WERI-Rb-1 (cell line): ENCODE measurements at regions not wholly inside any gene's neighbourhood (a gene's known extent, or its start where the extent isn't known, plus 50 kb on each side); places are given as distances from the start of the nearest gene placed in this dataset.

ENCODE experiments used
- DNase-seq: peaks from one replicate; pipeline ENCODE4 v3.0.0-alpha.2; 2020
- H3K27ac ChIP-seq: fragments of 250-450 bp; sonication (Bioruptor Pico); 2 replicates; pipeline ENCODE4 v1.5.1; 2020; ENCODE audit warnings: mild to moderate bottlenecking, moderate library complexity
- H3K27me3 ChIP-seq: fragments of 250-450 bp; sonication (Bioruptor Pico); 2 replicates; pipeline ENCODE4 v1.5.1; 2021; ENCODE audit warnings: mild to moderate bottlenecking, low read depth, moderate library complexity; ENCODE audit not compliant: insufficient read depth, severe bottlenecking
- H3K36me3 ChIP-seq: fragments of 250-450 bp; sonication (Bioruptor Pico); 2 replicates; pipeline ENCODE4 v1.5.1; 2020; ENCODE audit warnings: mild to moderate bottlenecking, moderate library complexity
- H3K4me3 ChIP-seq: 2 replicates; pipeline ENCODE4 v1.5.1; 2011; ENCODE audit warnings: low read depth, mild to moderate bottlenecking, control low read depth, low read length
- H3K9me3 ChIP-seq: fragments of 250-450 bp; sonication (Bioruptor Pico); 2 replicates; pipeline ENCODE4 v1.5.1; 2021; ENCODE audit warnings: mild to moderate bottlenecking, moderate library complexity; ENCODE audit not compliant: severe bottlenecking
- CTCF ChIP-seq: IDR thresholded peaks from 2 replicates; pipeline ENCODE4 v1.5.1; 2011; ENCODE audit warnings: low read depth, mild to moderate bottlenecking, control low read depth, inconsistent platforms, low read length

- no peak overlapping the region for H3K4me3 ChIP-seq
- H3K27ac ChIP-seq, result no peak overlapping the region
- H3K9me3 ChIP-seq, result no peaks in the 10 kb centered on the region
- DNase-seq, result no peak
- H3K36me3 ChIP-seq, result no peaks in the 10 kb centered on the region
- peaks cover 89% of the 10 kb centered on the region for H3K27me3 ChIP-seq
- no peak for TF ChIP-seq CTCF
These were observed 69.6 kb upstream of the KCNK1 start for GRCh38 chr1:233544304-233544703.

GRCh38 chr1:233547726-233548125, 66.2 kb upstream of the KCNK1 start:
- no peaks in the 10 kb centered on the region for H3K36me3 ChIP-seq
- no peak for TF ChIP-seq CTCF
- H3K4me3 ChIP-seq, result no peak overlapping the region
- DNase-seq, result no peak
- H3K9me3 ChIP-seq, result no peaks in the 10 kb centered on the region
- no peak overlapping the region for H3K27ac ChIP-seq
- H3K27me3 ChIP-seq, result peaks cover 71% of the 10 kb centered on the region

GRCh38 chr1:233549404-233549803, 64.5 kb upstream of the KCNK1 start:
- H3K4me3 ChIP-seq, result no peak overlapping the region
- no peak for TF ChIP-seq CTCF
- peaks cover 69% of the 10 kb centered on the region for H3K27me3 ChIP-seq
- no peaks in the 10 kb centered on the region for H3K36me3 ChIP-seq
- DNase-seq, result no peak
- no peak overlapping the region for H3K27ac ChIP-seq
- H3K9me3 ChIP-seq, result no peaks in the 10 kb centered on the region

- H3K27ac ChIP-seq, result no peak overlapping the region
- no peak overlapping the region for H3K4me3 ChIP-seq
- no peaks in the 10 kb centered on the region for H3K9me3 ChIP-seq
- TF ChIP-seq CTCF, result no peak
- no peak for DNase-seq
- H3K36me3 ChIP-seq, result no peaks in the 10 kb centered on the region
- H3K27me3 ChIP-seq, result peaks cover 69% of the 10 kb centered on the region
These were observed 64.0 kb upstream of the KCNK1 start for GRCh38 chr1:233549917-233550316.

GRCh38 chr1:233554037-233554436, 59.9 kb upstream of the KCNK1 start:
- TF ChIP-seq CTCF, result no peak
- DNase-seq, result no peak
- Histone ChIP-seq H3K4me3 (no peak overlapping the region), H3K36me3 (no peaks in the 10 kb centered on the region), H3K27me3 (peaks cover 67% of the 10 kb centered on the region), H3K9me3 (no peaks in the 10 kb centered on the region), H3K27ac (no peak overlapping the region)

- peaks cover 5% of the 10 kb centered on the region for H3K9me3 ChIP-seq
- no peak for TF ChIP-seq CTCF
- H3K27me3 ChIP-seq, result peaks cover 10% of the 10 kb centered on the region
- no peaks in the 10 kb centered on the region for H3K36me3 ChIP-seq
- H3K4me3 ChIP-seq, result no peak overlapping the region
- no peak for DNase-seq
- H3K27ac ChIP-seq, result no peak overlapping the region
These were observed 52.0 kb upstream of the KCNK1 start for GRCh38 chr1:233561708-233562426.
